ENCODE measurements at regions not wholly inside any gene's neighbourhood (a gene's known extent, or its start where the extent isn't known, plus 50 kb on each side); places are given as distances from the start of the nearest gene placed in this dataset.

GRCh38 chr5:124231230-124231629 lies 515.2 kb downstream of the ZNF608 start:
- intact Hi-C loops (cut with DNase I), result no loop called here
- no peak for FAIRE-seq
- no peak for ATAC-seq

GRCh38 chr5:124230456-124230855 lies 516.0 kb downstream of the ZNF608 start:
- DNase-seq (no peak), ATAC-seq (no peak), FAIRE-seq (no peak)
- Histone ChIP-seq H3K4me3 (no peak overlapping the region), H3K27me3 (no peaks in the 10 kb centered on the region), H3K4me1 (no peaks in the 10 kb centered on the region), H3K27ac (no peak overlapping the region), H3K9me3 (no peaks in the 10 kb centered on the region), H3K36me3 (no peaks in the 10 kb centered on the region)
- intact Hi-C loops (cut with DNase I), result no loop called here
- 82 to 97% methylated on average over 7 of the region's 7 CpGs for WGBS, 2 donors
- no peak for TF ChIP-seq CTCF (IDR thresholded peaks at IDR 0.05)

More at GRCh38 chr5:124231230-124231629, 515.2 kb downstream of the ZNF608 start:
- no peak for DNase-seq
- Histone ChIP-seq H3K4me1 (no peaks in the 10 kb centered on the region), H3K36me3 (no peaks in the 10 kb centered on the region), H3K27me3 (no peaks in the 10 kb centered on the region), H3K4me3 (no peak overlapping the region), H3K9me3 (no peaks in the 10 kb centered on the region), H3K27ac (no peak overlapping the region)
- TF ChIP-seq CTCF (IDR thresholded peaks at IDR 0.05), result no peak
- WGBS, 2 donors, result 89 to 90% methylated on average over 5 of the region's 5 CpGs

- 94% methylated on average over 3 of the region's 3 CpGs for WGBS, 2 donors
- Histone ChIP-seq H3K27me3 (no peaks in the 10 kb centered on the region), H3K4me3 (no peak overlapping the region), H3K9me3 (no peaks in the 10 kb centered on the region), H3K27ac (no peak overlapping the region), H3K36me3 (no peaks in the 10 kb centered on the region), H3K4me1 (no peaks in the 10 kb centered on the region)
- intact Hi-C loops (cut with DNase I), result no loop called here
- TF ChIP-seq CTCF (IDR thresholded peaks at IDR 0.05), result no peak
- ATAC-seq, result no peak
- no peak for DNase-seq
- FAIRE-seq, result no peak
Observed at GRCh38 chr5:124229352-124229751, 517.1 kb downstream of the ZNF608 start.

GRCh38 chr5:124227914-124228313 lies 518.5 kb downstream of the ZNF608 start:
- no peak for FAIRE-seq
- no peaks in the 10 kb centered on the region for H3K27me3 ChIP-seq
- TF ChIP-seq CTCF (IDR thresholded peaks at IDR 0.05), result no peak
- no peaks in the 10 kb centered on the region for H3K9me3 ChIP-seq
- H3K27ac ChIP-seq, result no peak overlapping the region
- DNase-seq, result no peak
- ATAC-seq, result no peak
- no peaks in the 10 kb centered on the region for H3K4me1 ChIP-seq
- intact Hi-C loops (cut with DNase I), result no loop called here
- no peaks in the 10 kb centered on the region for H3K36me3 ChIP-seq
- no peak overlapping the region for H3K4me3 ChIP-seq

- FAIRE-seq, result no peak
- H3K36me3 ChIP-seq, result no peaks in the 10 kb centered on the region
- no peak for TF ChIP-seq CTCF (IDR thresholded peaks at IDR 0.05)
Observed at GRCh38 chr5:124220418-124220817, 526.0 kb downstream of the ZNF608 start.

More at GRCh38 chr5:124220418-124220817, 526.0 kb downstream of the ZNF608 start:
- Histone ChIP-seq H3K27me3 (no peaks in the 10 kb centered on the region), H3K4me1 (no peaks in the 10 kb centered on the region), H3K9me3 (no peaks in the 10 kb centered on the region), H3K4me3 (no peak overlapping the region), H3K27ac (no peak overlapping the region)
- intact Hi-C loops (cut with DNase I), result no loop called here
- DNase-seq, result no peak
- no peak for ATAC-seq
- 66 to 93% methylated on average over 2 of the region's 2 CpGs for WGBS, 2 donors
